Mesothelial cell of epicardium (in vitro differentiated cells): ENCODE measurements at regions not wholly inside any gene's neighbourhood (a gene's known extent, or its start where the extent isn't known, plus 50 kb on each side); places are given as distances from the start of the nearest gene placed in this dataset.

Source experiments
- DNase-seq, 2 experiments: peaks; one replicate each; pipeline ENCODE4 v3.0.0; 2021; ENCODE audit warnings: low spot score in 2 of 2; ENCODE audit not compliant: unreplicated experiment in 2 of 2
- H3K27ac Mint-ChIP-seq: 2 replicates; pipeline ENCODE4 v1.8.0; 2021; ENCODE audit warnings: mixed read lengths
- H3K27me3 Mint-ChIP-seq: 2 replicates; pipeline ENCODE4 v1.8.0; 2021; ENCODE audit warnings: low read depth, mixed read lengths
- H3K36me3 Mint-ChIP-seq: 2 replicates; pipeline ENCODE4 v1.8.0; 2021; ENCODE audit warnings: mixed read lengths
- H3K4me1 Mint-ChIP-seq: 2 replicates; pipeline ENCODE4 v1.8.0; 2021; ENCODE audit warnings: mixed read lengths
- H3K4me3 Mint-ChIP-seq: 2 replicates; pipeline ENCODE4 v1.8.0; 2021; ENCODE audit warnings: mild to moderate bottlenecking, moderate library complexity, mixed read lengths
- H3K9me3 Mint-ChIP-seq: 2 replicates; pipeline ENCODE4 v1.8.0; 2021; ENCODE audit warnings: mixed read lengths
- CTCF ChIP-seq: fragments of 200-600 bp; sonication (generic); IDR thresholded peaks from one replicate; pipeline ENCODE4 v1.5.0; 2021; ENCODE audit warnings: antibody characterized with exemption; ENCODE audit not compliant: unreplicated experiment

- Mint-ChIP-seq H3K27me3 (no peaks in the 10 kb centered on the region), H3K9me3 (peaks cover 57% of the 10 kb centered on the region), H3K4me1 (no peaks in the 10 kb centered on the region), H3K27ac (no peak overlapping the region), H3K4me3 (no peak overlapping the region), H3K36me3 (peaks cover 4% of the 10 kb centered on the region)
- DNase-seq = no peak
- TF ChIP-seq CTCF = no peak
Observed at GRCh38 chr1:184289825-184290550, 96.8 kb upstream of the C1orf21 start.

- Mint-ChIP-seq H3K9me3 (peaks cover 55% of the 10 kb centered on the region), H3K36me3 (peaks cover 2% of the 10 kb centered on the region), H3K27me3 (no peaks in the 10 kb centered on the region), H3K4me1 (peaks cover 1% of the 10 kb centered on the region), H3K27ac (no peak overlapping the region), H3K4me3 (no peak overlapping the region)
- no peak for DNase-seq
- TF ChIP-seq CTCF = no peak
Observed at GRCh38 chr1:184291701-184292100, 95.1 kb upstream of the C1orf21 start.

GRCh38 chr1:184292101-184292500, 94.7 kb upstream of the C1orf21 start:
- H3K9me3 Mint-ChIP-seq = peaks cover 51% of the 10 kb centered on the region
- no peak for DNase-seq
- H3K36me3 Mint-ChIP-seq = no peaks in the 10 kb centered on the region
- H3K4me3 Mint-ChIP-seq = no peak overlapping the region
- H3K27me3 Mint-ChIP-seq = no peaks in the 10 kb centered on the region
- no peak for TF ChIP-seq CTCF
- H3K4me1 Mint-ChIP-seq = peaks cover 4% of the 10 kb centered on the region
- H3K27ac Mint-ChIP-seq = no peak overlapping the region

GRCh38 chr1:184294101-184294500, 92.7 kb upstream of the C1orf21 start:
- Mint-ChIP-seq H3K9me3 (peaks cover 42% of the 10 kb centered on the region), H3K27ac (no peak overlapping the region), H3K27me3 (no peaks in the 10 kb centered on the region), H3K36me3 (no peaks in the 10 kb centered on the region), H3K4me3 (no peak overlapping the region), H3K4me1 (peaks cover 7% of the 10 kb centered on the region)
- no peak for DNase-seq
- TF ChIP-seq CTCF = no peak

- no peak for TF ChIP-seq CTCF
- no peak overlapping the region for H3K4me3 Mint-ChIP-seq
- peak overlapping the region; percentile 81 for H3K27ac Mint-ChIP-seq
- peaks cover 18% of the 10 kb centered on the region for H3K9me3 Mint-ChIP-seq
- no peaks in the 10 kb centered on the region for H3K36me3 Mint-ChIP-seq
- H3K27me3 Mint-ChIP-seq = no peaks in the 10 kb centered on the region
- DNase-seq = peak; percentile 33 to 49
- peaks cover 11% of the 10 kb centered on the region for H3K4me1 Mint-ChIP-seq
Observed at GRCh38 chr1:184296466-184297243, 90.2 kb upstream of the C1orf21 start.
